ENCODE measurements at regions not wholly inside any gene's neighbourhood (a gene's known extent, or its start where the extent isn't known, plus 50 kb on each side); places are given as distances from the start of the nearest gene placed in this dataset.

GRCh38 chr5:143886096-143886495 lies 74.1 kb downstream of the HMHB1 start:
- Histone ChIP-seq H2AFZ (ENCODE audit: low read length) (no peak overlapping the region), H3K9me2 (replicated peaks; ENCODE audit: insufficient read depth, low read length) (no peaks in the 10 kb centered on the region), H3K36me3 (ENCODE audit: insufficient read depth, low read length) (no peaks in the 10 kb centered on the region), H3K27me3 (ENCODE audit: low read length) (no peaks in the 10 kb centered on the region), H3K79me2 (ENCODE audit: low read length) (no peaks in the 10 kb centered on the region), H3K9me3 (ENCODE audit: low read length) (no peaks in the 10 kb centered on the region), H3K4me1 (ENCODE audit: low read length) (no peaks in the 10 kb centered on the region), H3K27ac (ENCODE audit: low read length) (no peak overlapping the region), H4K20me1 (ENCODE audit: insufficient read depth, low read depth, low read length) (no peaks in the 10 kb centered on the region), H3K9ac (ENCODE audit: low read length) (no peak overlapping the region), H3K4me2 (ENCODE audit: low read depth, low read length, poor library complexity, severe bottlenecking) (no peak overlapping the region), H3K4me3 (ENCODE audit: low read length) (no peak overlapping the region)
- DNase-seq, result no peak

DNA sequence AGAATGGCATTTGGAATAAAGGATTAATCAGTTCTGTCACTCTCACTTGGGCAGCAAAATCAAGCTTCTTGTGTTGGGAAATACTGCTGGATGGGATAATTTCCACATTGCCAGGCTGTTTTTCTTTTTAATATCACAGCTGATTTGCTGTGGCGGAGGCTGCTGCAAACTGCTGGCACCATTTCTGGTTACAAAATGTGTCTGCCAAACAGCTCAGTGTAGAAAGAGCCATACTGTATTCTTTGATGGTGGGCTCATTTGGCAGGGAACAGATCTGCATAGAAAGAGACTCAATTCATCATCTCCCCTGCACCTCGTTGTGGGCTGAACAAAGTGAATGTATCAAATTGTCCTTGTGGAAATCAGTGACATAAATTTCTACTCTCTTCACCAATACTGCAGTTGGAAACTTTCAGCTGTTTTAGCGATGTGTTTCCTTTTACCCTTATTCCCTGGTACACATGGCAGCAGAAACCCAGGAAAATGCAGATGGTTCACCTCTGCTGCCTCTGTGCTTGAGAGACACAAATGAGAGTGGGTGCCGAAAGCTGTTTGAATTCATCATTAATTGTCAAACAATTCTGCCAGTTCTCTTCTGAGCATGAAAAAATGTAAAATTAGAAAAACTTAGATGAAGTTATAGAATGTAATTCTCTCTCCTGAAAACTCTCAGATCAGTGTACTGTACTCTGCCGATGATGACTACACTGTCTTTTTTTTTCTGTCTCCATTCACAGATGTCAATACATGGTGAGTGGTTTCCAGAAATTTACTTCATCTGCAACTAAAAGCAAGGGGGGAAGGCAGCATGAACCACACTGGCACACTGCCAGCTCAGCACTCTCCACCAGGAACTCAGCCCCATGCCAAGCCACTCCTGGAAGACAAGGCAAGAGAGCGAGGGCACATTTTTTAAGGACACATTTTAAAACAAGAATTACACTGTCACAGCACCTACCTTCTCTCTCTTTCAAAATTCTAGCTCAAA lies 75.0 kb downstream of the HMHB1 start:
- H3K27me3 ChIP-seq (ENCODE audit: low read length), result no peaks in the 10 kb centered on the region
- no peaks in the 10 kb centered on the region for H3K9me2 ChIP-seq (replicated peaks; ENCODE audit: insufficient read depth, low read length)
- no peak overlapping the region for H2AFZ ChIP-seq (ENCODE audit: low read length)
- no peaks in the 10 kb centered on the region for H4K20me1 ChIP-seq (ENCODE audit: insufficient read depth, low read depth, low read length)
- H3K4me3 ChIP-seq (ENCODE audit: low read length), result no peak overlapping the region
- H3K27ac ChIP-seq (ENCODE audit: low read length), result no peak overlapping the region
- H3K9me3 ChIP-seq (ENCODE audit: low read length), result no peaks in the 10 kb centered on the region
- H3K9ac ChIP-seq (ENCODE audit: low read length), result no peak overlapping the region
- DNase-seq, result no peak
- H3K79me2 ChIP-seq (ENCODE audit: low read length), result no peaks in the 10 kb centered on the region
- H3K4me1 ChIP-seq (ENCODE audit: low read length), result no peaks in the 10 kb centered on the region
- H3K4me2 ChIP-seq (ENCODE audit: low read depth, low read length, poor library complexity, severe bottlenecking), result no peak overlapping the region
- H3K36me3 ChIP-seq (ENCODE audit: insufficient read depth, low read length), result no peaks in the 10 kb centered on the region

DNA sequence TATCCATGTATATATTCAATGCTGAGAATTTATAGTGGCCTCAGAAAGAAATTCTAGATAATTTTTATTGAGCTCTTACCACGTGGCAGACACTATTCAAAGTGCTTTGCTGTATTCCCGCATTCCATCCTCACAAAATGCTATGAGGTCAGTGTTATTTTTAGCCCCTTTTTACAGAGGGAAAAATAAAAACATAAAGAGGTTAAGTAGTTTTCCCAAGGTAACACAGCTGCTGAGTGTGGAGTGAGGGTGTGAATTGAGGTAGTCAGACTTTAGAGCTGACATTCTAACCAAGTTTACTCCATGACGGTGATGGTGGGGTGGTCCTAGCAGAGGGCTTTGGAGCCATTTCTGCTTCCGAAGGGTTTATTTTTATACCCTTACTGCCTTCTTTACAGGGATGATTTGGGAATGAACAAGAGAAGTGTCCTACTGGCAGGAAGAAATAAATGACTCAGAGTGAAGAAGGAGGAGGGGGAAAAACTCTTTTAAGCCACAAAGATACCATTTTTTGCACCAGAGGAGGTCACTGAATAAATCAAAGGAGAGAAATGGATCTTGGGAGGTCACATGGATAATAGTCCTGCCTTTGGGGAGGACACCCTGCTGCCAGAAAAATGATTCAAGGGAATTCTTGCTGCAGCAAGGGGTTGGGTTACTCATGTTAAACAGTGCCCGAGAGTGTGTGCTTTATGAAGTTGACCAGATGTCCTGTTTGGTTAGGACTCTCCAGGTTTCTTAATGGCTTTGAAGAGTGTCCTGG lies 76.1 kb downstream of the HMHB1 start:
- Histone ChIP-seq H3K4me3 (ENCODE audit: low read length) (no peak overlapping the region), H3K9me3 (ENCODE audit: low read length) (no peaks in the 10 kb centered on the region), H3K27me3 (ENCODE audit: low read length) (no peaks in the 10 kb centered on the region), H3K36me3 (ENCODE audit: insufficient read depth, low read length) (no peaks in the 10 kb centered on the region), H3K4me2 (ENCODE audit: low read depth, low read length, poor library complexity, severe bottlenecking) (no peak overlapping the region), H3K27ac (ENCODE audit: low read length) (no peak overlapping the region), H4K20me1 (ENCODE audit: insufficient read depth, low read depth, low read length) (no peaks in the 10 kb centered on the region), H3K4me1 (ENCODE audit: low read length) (no peaks in the 10 kb centered on the region), H3K9ac (ENCODE audit: low read length) (no peak overlapping the region), H3K9me2 (replicated peaks; ENCODE audit: insufficient read depth, low read length) (no peaks in the 10 kb centered on the region), H2AFZ (ENCODE audit: low read length) (no peak overlapping the region), H3K79me2 (ENCODE audit: low read length) (no peaks in the 10 kb centered on the region)
- DNase-seq, result no peak

DNA sequence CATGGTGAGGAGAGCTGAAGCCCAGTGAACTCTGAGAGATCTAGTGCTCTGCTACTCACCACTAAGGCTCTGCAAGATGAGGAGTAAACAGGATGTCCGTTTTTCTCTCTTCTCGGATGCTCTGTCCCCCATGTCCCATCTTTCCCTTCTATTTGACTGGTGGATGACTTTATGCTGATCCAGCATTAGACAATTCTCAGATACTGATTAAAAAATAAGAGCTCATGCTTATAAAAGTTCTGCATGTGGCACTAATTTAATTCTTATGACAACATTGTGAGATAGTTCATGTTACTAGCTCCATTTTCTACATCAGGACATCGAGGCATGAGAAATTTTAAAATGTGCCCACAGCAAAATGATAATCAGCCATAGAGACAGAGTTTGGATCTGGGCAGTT lies 77.0 kb downstream of the HMHB1 start:
- Histone ChIP-seq H4K20me1 (ENCODE audit: insufficient read depth, low read depth, low read length) (no peaks in the 10 kb centered on the region), H2AFZ (ENCODE audit: low read length) (no peak overlapping the region), H3K9me3 (ENCODE audit: low read length) (no peaks in the 10 kb centered on the region), H3K4me3 (ENCODE audit: low read length) (no peak overlapping the region), H3K27me3 (ENCODE audit: low read length) (no peaks in the 10 kb centered on the region), H3K4me1 (ENCODE audit: low read length) (no peaks in the 10 kb centered on the region), H3K36me3 (ENCODE audit: insufficient read depth, low read length) (no peaks in the 10 kb centered on the region), H3K9me2 (replicated peaks; ENCODE audit: insufficient read depth, low read length) (no peaks in the 10 kb centered on the region), H3K27ac (ENCODE audit: low read length) (no peak overlapping the region), H3K9ac (ENCODE audit: low read length) (no peak overlapping the region), H3K4me2 (ENCODE audit: low read depth, low read length, poor library complexity, severe bottlenecking) (no peak overlapping the region), H3K79me2 (ENCODE audit: low read length) (no peaks in the 10 kb centered on the region)
- DNase-seq, result no peak

DNA sequence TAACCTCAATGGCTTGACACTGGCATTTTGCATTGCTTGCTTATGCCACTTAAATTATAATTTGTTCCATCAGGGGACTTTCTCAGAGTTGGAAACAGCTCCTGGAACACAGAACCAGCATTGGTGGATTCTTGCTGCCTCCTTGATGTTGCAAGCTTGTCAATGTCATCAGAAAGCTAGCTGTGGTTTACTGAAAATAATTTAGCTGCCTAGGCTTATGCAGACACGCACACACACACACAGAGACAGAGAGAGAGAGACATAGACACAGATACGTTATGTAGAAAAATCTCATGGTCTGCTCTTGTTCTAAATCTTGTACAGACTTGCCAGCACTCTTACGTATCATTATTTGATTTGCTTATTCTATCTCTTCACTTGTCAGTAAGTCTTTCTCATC lies 78.0 kb downstream of the HMHB1 start:
- no peak overlapping the region for H3K4me2 ChIP-seq (ENCODE audit: low read depth, low read length, poor library complexity, severe bottlenecking)
- H3K27ac ChIP-seq (ENCODE audit: low read length), result no peak overlapping the region
- no peaks in the 10 kb centered on the region for H3K9me3 ChIP-seq (ENCODE audit: low read length)
- H2AFZ ChIP-seq (ENCODE audit: low read length), result no peak overlapping the region
- H3K9me2 ChIP-seq (replicated peaks; ENCODE audit: insufficient read depth, low read length), result no peaks in the 10 kb centered on the region
- no peak overlapping the region for H3K4me3 ChIP-seq (ENCODE audit: low read length)
- no peaks in the 10 kb centered on the region for H4K20me1 ChIP-seq (ENCODE audit: insufficient read depth, low read depth, low read length)
- no peaks in the 10 kb centered on the region for H3K36me3 ChIP-seq (ENCODE audit: insufficient read depth, low read length)
- no peak for DNase-seq
- no peaks in the 10 kb centered on the region for H3K4me1 ChIP-seq (ENCODE audit: low read length)
- no peaks in the 10 kb centered on the region for H3K27me3 ChIP-seq (ENCODE audit: low read length)
- H3K9ac ChIP-seq (ENCODE audit: low read length), result no peak overlapping the region
- no peaks in the 10 kb centered on the region for H3K79me2 ChIP-seq (ENCODE audit: low read length)

- no peaks in the 10 kb centered on the region for H3K36me3 ChIP-seq (ENCODE audit: insufficient read depth, low read length)
- DNase-seq, result no peak
- H3K27ac ChIP-seq (ENCODE audit: low read length), result no peak overlapping the region
Measured at GRCh38 chr5:143890487-143890886, 78.5 kb downstream of the HMHB1 start.

DNA sequence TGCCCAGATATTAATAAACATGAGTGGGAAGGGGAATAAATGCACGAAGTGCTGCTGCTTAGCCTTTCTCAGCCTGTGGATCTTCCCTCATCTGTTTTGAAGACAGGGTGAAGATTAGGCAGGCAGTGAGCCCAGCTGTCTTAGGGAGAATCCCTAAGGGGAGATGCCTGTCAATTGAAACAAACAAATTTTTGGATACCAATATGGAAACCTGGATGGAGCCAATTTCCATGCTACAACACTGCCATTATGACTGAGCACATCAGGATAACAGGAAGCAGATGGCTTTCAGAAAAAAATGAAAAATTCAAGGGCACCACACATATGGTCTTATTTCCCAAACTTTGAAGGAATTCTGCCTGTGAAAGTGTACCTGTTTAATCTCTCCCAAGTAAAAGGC lies 80.3 kb downstream of the HMHB1 start:
- no peaks in the 10 kb centered on the region for H3K9me2 ChIP-seq (replicated peaks; ENCODE audit: insufficient read depth, low read length)
- H2AFZ ChIP-seq (ENCODE audit: low read length), result no peak overlapping the region
- no peak overlapping the region for H3K9ac ChIP-seq (ENCODE audit: low read length)
- no peaks in the 10 kb centered on the region for H3K9me3 ChIP-seq (ENCODE audit: low read length)
- H3K36me3 ChIP-seq (ENCODE audit: insufficient read depth, low read length), result no peaks in the 10 kb centered on the region
- H3K4me3 ChIP-seq (ENCODE audit: low read length), result no peak overlapping the region
- H3K27me3 ChIP-seq (ENCODE audit: low read length), result no peaks in the 10 kb centered on the region
- H4K20me1 ChIP-seq (ENCODE audit: insufficient read depth, low read depth, low read length), result no peaks in the 10 kb centered on the region
- no peaks in the 10 kb centered on the region for H3K4me1 ChIP-seq (ENCODE audit: low read length)
- no peak overlapping the region for H3K27ac ChIP-seq (ENCODE audit: low read length)
- no peaks in the 10 kb centered on the region for H3K79me2 ChIP-seq (ENCODE audit: low read length)
- no peak for DNase-seq
- no peak overlapping the region for H3K4me2 ChIP-seq (ENCODE audit: low read depth, low read length, poor library complexity, severe bottlenecking)

More at GRCh38 chr5:143890487-143890886, 78.5 kb downstream of the HMHB1 start:
- H3K9ac ChIP-seq (ENCODE audit: low read length), result no peak overlapping the region
- no peak overlapping the region for H3K4me3 ChIP-seq (ENCODE audit: low read length)
- no peaks in the 10 kb centered on the region for H3K9me2 ChIP-seq (replicated peaks; ENCODE audit: insufficient read depth, low read length)
- H3K27me3 ChIP-seq (ENCODE audit: low read length), result no peaks in the 10 kb centered on the region
- H4K20me1 ChIP-seq (ENCODE audit: insufficient read depth, low read depth, low read length), result no peaks in the 10 kb centered on the region
- no peaks in the 10 kb centered on the region for H3K79me2 ChIP-seq (ENCODE audit: low read length)
- no peaks in the 10 kb centered on the region for H3K9me3 ChIP-seq (ENCODE audit: low read length)
- no peaks in the 10 kb centered on the region for H3K4me1 ChIP-seq (ENCODE audit: low read length)
- no peak overlapping the region for H3K4me2 ChIP-seq (ENCODE audit: low read depth, low read length, poor library complexity, severe bottlenecking)
- no peak overlapping the region for H2AFZ ChIP-seq (ENCODE audit: low read length)

GRCh38 chr5:143892908-143893307 lies 80.9 kb downstream of the HMHB1 start:
- Histone ChIP-seq H3K4me3 (ENCODE audit: low read length) (no peak overlapping the region), H3K9me2 (replicated peaks; ENCODE audit: insufficient read depth, low read length) (no peaks in the 10 kb centered on the region), H3K4me2 (ENCODE audit: low read depth, low read length, poor library complexity, severe bottlenecking) (no peak overlapping the region), H3K9me3 (ENCODE audit: low read length) (no peaks in the 10 kb centered on the region), H3K27ac (ENCODE audit: low read length) (no peak overlapping the region), H4K20me1 (ENCODE audit: insufficient read depth, low read depth, low read length) (no peaks in the 10 kb centered on the region), H2AFZ (ENCODE audit: low read length) (no peak overlapping the region), H3K36me3 (ENCODE audit: insufficient read depth, low read length) (no peaks in the 10 kb centered on the region), H3K27me3 (ENCODE audit: low read length) (no peaks in the 10 kb centered on the region), H3K9ac (ENCODE audit: low read length) (no peak overlapping the region), H3K4me1 (ENCODE audit: low read length) (no peaks in the 10 kb centered on the region), H3K79me2 (ENCODE audit: low read length) (no peaks in the 10 kb centered on the region)
- no peak for DNase-seq
